ENCODE measurements at regions not wholly inside any gene's neighbourhood (a gene's known extent, or its start where the extent isn't known, plus 50 kb on each side); places are given as distances from the start of the nearest gene placed in this dataset.
"Not testable (repeated sequence)": the region's sequence is repeated elsewhere in the genome, so short reads cannot be mapped to it uniquely, and the experiment has no call there.

DNA sequence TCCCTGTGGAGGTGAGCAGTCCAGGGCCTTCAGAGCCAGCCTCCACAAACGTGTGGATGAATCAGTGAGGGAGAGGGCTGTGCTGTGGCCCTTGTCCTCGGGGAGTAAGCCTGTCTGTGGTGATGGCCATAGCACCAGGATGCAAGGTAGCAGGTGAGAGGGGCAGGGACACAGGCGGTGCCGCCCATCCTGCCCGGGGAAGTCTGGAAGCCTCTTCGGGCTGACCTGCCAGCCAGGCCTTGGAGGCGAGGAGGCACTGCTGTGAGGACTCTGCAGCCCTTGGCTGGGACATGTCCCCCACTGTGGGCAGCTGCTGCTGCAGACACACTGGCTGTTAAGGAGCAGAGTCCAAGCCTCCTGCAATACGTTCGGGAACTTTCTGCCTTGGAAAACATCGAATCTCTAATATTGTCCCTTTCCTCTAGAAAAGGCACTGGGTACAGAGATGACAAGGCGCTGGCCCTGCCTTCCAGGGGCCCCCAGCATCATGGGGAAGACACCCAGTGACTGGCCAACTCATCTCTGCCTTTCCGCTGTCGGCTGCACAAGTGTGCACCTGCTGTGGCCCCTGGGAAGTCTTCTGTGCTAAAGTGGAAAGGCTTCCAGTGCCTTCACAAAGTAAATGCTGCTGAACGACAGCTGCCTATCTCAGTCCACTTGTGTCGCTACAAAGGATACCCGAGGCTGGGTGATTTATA, 101.4 kb downstream of the ADRA2C start:
- DNase-seq, result no peak

DNA sequence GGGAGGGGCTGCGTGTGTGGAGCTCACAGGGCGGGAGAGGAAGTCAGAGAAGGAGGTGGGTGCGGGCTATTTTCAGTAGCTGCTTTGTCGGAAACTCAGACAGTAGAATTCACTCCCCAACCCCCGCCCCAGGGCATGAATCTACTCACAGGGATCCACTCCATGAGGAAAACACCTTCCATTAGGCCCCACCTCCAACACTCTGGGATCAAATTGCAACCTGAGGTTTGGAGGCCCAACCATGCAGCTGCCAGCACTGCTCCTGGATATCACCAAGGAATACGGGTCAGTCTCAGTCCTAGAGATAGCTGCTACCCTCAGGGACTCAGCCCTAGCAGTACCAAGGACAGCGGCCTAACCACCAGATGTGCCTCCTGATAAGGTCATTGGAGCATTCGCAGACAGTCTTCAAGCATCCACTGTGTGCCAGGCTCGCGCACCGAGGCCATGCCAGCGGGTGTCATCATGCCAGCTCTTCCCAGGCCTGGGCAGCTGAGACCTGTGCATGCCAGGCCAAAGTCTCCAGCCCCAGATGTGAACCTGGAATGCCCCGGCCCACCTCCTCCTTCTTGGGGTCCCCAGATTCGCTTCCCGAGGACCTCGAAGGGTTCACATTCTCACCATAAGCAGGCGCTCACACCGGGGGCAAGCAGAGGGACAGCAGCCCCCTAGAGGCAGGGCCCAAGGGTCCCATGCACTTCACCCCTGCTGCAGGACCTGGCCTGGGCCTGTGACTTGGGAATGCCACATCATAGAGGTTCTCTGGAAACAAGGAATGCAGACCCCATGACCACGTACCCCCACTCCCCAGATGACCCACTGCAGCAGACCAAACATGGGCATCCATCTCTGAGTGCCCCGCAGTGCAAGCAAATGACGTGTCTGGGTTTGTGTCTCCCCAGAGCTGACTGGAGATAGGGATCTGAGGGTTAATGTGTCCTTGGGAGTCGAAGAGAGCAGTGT, 102.3 kb downstream of the ADRA2C start:
- DNase-seq, result no peak

- no peak for DNase-seq
These were observed 103.0 kb downstream of the ADRA2C start for GRCh38 chr4:3869174-3869572.

DNA sequence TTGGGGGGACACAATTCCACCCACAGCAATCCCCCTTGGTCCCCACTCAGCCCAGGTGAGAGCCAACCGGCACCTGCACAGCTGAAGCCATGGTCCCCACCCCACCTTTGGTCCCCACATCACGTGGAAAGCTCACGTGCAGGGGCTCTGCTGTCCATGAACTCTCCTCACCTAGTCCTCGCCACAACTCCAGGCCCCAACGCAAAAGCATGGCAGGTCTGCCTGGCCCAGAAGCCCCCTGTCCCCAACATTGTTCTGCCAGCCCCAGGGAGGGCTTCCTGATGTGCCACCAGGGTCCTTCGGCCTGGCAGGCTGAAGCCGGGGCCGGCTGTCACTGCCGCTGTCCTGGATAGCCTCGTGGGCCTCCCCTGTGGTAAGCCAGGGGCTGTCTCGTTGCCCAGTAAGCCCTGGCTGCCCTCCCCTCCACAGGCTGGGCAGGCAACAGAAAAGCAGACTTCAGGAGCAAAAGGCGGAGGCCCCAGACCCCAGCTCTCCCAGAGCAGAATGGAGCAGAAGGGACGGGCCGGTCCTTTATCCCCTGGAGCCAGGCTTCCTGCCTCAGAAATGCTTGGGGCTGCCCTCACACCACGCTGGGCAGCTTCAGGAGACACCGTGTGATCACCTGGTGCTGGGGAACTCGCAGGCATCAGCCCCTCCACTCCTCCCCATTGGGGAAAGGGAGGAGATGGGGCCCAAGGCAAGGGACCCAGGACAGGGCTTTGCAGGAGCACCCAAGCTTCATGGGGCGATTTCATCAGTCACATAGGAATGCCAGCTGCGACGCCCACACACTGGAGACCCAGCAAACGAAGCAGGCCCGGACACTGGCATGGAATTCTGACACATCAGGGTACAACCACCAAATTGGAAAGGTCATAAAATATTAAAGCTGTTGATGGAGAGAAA, 103.7 kb downstream of the ADRA2C start:
- no peak for DNase-seq

DNA sequence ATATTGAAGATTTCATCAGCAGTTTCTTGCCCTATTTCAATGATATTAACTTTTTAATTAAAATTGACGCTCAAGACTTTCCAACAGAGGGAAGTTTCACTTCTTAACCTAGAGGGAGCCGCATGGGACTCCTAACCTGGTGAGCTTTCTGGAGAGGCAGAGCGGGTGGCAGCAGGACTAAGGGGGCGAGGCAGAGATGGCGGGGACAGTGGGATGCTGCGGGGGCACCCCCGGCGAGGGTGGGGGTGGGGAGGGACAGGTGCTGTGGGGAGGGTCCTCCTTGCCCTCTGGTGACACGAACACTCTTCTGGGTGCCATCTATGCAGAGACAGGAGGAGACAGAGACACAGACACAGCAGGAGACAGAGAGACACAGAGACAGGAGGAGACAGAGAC, 104.4 kb downstream of the ADRA2C start:
- DNase-seq, result no peak

GRCh38 chr4:3871181-3871852, 105.1 kb downstream of the ADRA2C start:
- no peak for DNase-seq

- DNase-seq, result no peak
These were observed 106.0 kb downstream of the ADRA2C start for GRCh38 chr4:3871881-3872833.

- no peak for DNase-seq
These were observed 106.7 kb downstream of the ADRA2C start for GRCh38 chr4:3872834-3873313.

DNA sequence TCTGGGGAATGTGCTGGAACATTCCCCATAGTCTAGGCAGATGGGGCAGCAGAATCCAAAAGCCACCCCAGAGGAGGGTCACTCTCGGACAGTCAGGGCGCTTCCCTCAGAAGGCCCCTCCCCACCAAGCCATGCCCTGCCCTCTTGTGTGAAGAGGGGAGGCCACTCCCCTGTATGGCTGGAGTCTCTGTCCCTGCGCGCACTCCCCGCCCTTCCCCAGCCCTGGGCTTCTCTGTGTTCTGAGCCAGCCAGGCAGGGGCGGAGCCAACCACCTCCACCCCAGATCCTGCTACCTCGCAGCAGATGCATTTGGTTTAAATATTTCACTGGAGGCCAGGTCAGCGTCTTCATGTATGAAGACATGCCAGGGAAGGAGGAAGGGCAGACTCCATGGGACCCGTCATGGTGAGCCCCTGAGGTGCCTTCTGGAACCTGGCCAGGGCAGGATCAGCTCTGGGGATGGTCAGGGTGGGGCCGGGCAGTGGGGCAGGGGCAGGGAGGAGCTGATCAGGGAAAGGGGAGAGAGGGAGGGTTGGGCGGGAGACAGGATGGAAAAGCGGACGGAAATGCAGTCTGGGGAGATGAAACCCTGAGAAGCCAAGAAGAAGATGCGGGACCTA, 107.3 kb downstream of the ADRA2C start:
- no peak for DNase-seq

DNA sequence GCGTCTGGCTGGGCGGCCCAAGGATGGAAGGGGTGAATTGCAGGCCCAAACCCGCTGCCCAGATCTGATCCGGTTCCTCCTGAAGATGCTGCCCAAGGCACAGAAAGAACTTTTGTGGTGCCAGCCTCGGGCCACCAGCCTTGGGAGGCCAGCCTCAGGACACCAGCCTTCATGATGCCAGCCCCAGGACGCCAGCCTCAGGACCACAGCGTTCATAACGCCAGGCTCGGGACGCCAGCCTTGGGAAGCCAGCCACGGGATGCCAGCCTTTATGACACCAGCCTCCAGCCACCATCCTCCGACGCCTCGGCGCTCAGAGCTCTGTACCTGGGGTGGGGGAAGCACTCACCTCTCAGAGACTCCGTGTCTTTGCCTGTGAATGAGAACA, 107.8 kb downstream of the ADRA2C start:
- DNase-seq, result no peak

GRCh38 chr4:3874525-3875110, 108.4 kb downstream of the ADRA2C start:
- no peak for DNase-seq

DNA sequence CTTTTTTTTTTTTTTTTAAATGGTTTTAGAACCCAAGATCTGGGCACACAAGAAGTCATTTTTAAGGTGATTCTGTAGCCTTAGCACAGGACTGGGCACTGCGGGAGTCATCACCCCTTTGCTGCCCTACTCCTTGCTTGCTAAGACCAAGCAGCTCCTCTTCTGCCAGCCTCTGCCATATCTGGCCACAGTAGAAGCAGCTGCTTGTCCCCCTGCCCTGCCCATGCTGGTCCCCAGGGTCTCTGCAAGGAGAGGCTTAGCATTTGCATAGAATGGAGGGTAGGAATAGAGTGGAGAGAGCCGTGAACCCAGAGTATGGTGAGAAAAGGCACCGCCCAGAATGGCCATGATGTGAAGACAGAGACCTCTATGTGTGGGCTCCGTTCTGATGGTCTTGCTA, 109.3 kb downstream of the ADRA2C start:
- no peak for DNase-seq

DNA sequence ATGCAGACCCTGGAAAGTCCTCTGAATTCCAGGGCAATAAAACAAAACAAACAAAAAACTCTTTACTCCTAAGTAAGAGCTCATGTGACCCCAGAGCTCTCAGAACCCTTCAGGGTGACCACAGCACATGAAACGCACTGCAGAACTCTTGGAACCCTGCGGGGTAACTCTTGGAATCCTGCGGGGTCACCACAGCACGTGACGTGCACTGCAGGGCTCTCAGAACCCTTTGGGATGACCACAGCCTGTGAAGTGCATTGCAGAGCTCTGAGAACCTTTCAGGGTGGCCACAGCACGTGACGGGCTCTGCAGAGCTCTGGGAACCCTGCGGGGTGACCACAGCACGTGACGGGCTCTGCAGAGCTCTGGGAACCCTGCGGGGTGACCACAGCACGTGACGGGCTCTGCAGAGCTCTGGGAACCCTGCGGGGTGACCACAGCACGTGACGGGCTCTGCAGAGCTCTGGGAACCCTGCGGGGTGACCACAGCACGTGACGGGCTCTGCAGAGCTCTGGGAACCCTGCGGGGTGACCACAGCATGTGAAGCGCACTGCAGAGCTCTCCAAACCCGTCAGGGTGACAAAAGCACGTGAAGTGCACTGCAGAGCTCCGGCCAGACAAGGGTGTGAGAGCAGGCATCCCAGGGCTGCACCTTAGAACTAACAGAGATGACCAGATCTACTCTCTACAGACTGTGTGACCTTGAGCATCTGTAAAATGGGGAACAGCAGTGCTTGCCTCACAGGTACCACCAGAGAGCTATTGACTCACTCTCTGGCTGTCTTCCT, 110.1 kb downstream of the ADRA2C start:
- DNase-seq, result not testable (repeated sequence)

GRCh38 chr4:3877236-3877635, 111.1 kb downstream of the ADRA2C start:
- DNase-seq, result no peak

GRCh38 chr4:3877868-3878267, 111.7 kb downstream of the ADRA2C start:
- DNase-seq, result no peak

DNA sequence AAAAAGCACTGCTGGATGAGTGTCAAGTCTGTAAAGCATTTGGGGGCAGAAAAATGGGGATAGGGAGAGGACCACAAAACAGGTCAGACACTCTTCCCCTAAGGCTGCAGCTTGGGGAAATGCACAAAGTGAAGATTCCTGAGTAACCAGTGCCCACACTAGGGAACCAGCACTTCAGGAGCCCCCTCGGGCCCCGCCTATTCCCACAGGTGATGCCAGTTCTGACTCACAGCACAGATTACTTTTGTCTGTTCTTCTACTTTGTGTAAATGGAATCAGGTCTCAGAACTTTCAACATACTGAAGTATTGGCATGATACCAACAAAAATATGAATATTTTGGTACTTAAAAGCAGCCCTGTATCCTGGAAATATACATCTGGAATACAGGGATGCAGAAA, 112.5 kb downstream of the ADRA2C start:
- no peak for DNase-seq

DNA sequence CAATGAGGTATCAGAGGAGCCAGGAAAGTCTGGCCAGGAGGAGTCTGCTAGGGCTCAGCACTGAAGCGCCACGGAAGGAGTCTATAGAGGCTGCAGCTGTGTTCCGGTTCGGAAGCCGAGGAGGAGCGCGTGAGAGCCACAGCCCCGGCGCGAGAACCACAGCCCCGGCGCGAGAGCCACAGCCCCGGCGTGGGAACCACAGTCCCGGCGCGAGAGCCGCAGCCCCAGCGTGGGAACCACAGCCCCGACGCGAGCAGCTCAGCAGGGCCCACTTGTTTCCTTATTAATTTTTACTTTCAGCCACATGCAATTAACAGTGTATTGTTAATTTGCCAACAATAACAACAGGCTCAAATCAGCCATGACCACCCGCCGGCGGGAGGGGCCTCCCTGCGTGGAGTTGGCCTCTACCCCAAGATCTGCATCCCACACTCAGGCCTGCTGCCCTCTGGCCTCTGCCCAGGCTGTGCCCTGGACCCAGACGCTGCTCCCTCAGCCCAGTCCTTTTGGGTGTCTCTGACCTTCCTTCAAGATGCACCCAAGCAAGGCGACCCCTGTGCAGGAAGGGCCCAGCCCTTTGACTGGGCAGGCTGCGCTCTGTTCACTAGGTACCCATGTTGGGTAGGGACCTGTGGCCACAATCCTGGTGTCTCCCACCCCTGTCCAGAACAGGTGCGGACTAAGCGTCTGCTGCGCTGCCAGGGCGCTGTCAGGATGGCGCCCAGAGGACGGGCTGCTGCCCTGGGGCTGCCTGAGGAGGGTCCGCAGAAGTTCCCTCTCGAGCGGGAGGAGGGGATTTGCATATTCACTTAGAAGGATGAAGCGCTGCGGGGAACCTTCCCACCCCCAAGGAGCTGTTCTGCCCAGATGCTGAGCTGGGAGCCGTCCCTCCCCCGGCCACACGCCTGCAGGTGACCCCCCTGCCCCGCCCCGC, 113.8 kb downstream of the ADRA2C start:
- no peak for DNase-seq

DNA sequence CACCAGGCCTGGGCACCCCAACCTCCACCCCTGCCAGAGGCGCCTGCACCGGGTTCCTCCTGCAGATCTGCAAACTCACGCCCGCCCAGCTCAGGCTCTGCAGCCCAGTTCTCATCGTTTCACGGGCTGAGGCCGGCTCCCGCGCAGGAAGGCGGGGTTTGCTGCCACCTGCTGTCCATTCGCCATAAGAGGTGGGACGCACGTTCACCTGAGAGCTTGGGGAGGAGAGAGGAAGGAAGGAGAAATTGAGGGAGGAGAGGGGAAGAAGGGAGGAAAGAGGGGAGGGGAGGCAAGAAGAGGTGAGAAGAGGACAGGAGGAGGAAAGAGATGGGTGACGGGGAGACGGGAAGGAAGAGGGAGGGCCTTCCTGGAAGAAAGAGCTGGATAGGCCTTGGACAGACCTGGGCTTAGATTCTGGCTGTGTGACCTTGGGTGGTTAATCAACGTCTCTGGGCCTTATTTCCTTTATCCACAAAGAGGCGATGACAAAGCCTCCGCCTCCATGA, 114.5 kb downstream of the ADRA2C start:
- DNase-seq, result peak; percentile 77 to 83
